NCI-H1436 treated with DMSO at 0.1 percent for 48 hours (cell line): ENCODE measurements at regions not wholly inside any gene's neighbourhood (a gene's known extent, or its start where the extent isn't known, plus 50 kb on each side); places are given as distances from the start of the nearest gene placed in this dataset.
"Not testable (repeated sequence)": the region's sequence is repeated elsewhere in the genome, so short reads cannot be mapped to it uniquely, and the experiment has no call there.

ENCODE experiments used
- DNase-seq: peaks from one replicate; lab custom pipeline; 2025; lab: John Stamatoyannopoulos, UW

DNA sequence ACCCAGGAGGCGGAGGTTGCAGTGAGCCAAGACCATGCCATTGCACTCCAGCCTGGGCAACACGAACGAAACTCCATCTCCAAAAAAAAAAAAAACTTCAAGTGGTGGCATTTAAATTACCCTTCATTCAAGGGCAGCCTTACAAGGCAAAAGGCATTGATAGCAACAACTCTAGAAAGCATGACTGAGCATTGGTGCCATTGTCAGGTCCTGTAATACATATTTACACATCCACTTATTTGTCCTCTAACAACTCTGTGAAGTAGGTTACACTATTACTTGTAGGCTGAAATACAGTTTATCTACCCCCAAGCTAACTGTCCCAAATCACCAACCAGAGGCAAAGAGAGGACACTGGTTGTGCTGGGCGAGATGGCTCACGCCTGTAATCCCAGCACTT is 52.7 kb upstream of the LARP1 start:
- no peak for DNase-seq

DNA sequence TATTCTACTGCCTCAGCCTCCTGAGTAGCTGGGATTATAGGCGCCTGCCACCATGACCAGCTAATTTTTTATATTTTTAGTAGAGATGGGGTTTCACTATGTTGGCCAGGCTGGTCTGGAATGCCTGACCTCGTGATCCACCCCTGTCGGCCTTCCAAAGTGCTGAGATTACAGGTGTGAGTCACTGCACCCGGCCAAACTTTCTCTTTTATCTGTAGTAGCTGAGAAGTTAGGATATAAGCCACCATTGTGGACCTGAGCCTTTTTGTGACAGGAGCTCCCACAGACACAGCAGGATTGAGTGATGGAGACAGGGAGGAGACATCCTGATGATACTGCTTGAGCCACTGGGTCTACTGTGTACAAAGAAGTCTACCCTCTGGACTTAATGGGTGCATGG is 53.5 kb upstream of the LARP1 start:
- DNase-seq, result not testable (repeated sequence)

DNA sequence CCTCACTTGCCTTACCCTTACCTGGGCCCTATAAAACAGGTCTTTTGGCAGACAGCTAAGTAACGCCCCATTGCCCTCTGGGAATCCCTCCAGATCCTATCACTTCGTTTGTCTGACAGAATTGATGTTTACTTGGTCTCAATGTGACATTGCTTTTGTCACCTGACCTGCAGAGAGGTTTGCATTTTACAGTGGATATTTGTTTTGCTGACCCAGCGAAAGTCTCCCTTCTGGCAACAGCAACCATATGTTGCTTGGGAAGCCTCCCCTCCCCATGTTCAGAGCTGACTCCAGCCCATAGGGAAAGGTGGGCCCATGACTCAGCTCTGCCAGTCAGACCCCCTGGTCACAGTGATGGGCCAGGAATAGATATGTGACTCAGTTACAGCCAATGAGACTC is 54.0 kb upstream of the LARP1 start:
- peak; percentile 16 for DNase-seq

DNA sequence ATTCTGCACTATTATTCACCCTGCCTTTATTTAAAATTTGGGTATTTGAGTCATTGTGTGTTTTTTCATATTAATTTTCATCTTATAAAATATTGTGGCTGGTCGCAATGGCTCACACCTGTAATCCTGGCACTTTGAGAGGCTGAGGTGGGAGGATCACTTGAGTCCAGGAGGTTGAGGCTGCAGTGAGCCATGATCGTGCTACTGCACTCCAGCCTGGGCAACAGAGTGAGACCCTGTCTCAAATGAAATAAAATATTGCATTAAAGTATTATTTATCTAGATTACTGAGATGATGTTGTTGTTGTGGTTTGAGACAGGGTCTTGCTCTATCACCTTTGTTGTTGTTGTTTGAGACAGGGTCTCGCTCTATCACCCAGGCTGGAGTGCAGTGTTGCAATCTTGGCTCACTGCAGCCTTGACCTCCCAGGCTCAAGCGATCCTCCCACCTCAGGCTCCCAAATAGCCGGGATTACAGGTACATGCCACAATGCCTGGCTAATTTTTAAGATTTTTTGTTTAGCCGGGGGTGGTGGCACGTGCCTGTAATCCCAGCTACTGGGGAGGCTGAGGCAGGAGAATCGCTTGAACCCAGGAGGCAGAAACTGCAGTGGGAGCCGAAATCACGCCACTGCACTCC is 54.8 kb upstream of the LARP1 start:
- not testable (repeated sequence) for DNase-seq

DNA sequence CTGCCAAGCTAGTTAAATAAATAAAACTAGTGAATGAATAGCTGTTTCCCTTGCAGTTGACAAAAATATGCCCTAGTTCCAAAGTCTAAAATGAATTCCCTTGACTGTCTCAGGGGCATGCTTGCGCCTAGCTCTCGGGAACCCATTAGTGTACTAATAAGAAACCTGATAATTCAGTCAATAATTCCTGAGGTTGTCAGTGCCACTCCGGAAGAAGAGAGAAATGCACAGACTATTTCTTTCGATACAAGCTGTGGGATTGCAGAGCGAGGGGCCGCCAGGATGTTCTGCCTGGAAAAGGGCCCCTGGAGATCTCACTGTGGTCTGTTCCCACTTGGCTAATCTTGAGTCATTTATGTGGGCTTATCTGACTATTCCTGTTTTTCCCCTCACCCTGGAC is 56.4 kb upstream of the LARP1 start:
- DNase-seq, result no peak

DNA sequence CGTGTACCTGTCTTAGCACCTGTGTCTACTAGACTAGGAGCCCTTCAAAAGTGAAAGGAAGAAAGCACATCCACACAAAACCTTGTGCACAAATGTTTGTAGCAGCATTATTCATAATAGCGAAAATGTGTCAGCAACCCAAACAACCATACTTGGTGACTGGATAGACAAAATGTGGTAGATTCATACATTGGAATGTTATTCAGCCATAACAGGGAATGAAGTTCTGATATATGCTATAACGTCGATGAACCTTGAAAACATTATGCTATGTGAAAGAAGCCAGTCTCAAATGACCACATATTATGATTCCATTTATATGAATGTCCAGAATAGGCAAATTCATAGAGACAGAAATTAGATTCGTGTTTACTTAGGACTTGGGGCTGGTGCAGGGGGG is 57.8 kb upstream of the LARP1 start:
- DNase-seq, result no peak

DNA sequence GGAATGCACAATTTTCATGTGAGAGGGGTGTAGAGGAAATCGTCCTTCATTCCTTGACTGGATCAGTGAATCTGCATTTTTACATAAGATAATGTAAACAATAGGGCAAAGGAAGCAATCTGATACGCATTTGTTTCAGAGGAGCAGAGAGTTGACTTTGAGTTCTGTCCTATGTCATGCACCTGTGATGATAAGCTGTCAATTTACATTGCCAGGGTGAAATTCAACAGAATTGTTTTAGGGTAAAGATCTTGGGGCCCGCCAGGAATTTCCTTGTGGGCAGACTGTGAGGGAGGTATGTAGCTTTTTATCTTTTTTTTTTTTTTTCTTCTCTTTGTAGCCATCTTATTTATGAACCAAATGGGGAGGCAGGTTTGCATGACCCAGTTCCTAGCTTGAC is 58.3 kb upstream of the LARP1 start:
- DNase-seq, result no peak

DNA sequence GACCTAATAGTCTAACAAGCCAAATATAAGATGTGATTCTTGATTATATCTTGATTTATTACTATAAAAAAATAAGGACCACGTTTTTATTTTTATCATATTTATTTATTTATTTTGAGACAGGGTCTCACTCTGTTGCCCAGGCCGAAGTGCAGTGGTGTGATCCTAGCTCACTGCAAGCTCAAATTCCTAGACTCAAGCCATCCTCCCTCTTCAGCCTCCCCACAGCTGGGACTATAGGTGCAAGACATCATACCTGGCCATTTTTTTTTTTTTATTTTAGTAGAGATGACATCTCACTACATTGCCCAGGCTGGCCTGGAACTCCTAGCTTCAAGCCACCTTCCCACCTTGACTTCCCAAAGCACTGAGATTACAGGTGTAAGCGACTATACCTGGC is 61.0 kb upstream of the LARP1 start:
- DNase-seq, result no peak

DNA sequence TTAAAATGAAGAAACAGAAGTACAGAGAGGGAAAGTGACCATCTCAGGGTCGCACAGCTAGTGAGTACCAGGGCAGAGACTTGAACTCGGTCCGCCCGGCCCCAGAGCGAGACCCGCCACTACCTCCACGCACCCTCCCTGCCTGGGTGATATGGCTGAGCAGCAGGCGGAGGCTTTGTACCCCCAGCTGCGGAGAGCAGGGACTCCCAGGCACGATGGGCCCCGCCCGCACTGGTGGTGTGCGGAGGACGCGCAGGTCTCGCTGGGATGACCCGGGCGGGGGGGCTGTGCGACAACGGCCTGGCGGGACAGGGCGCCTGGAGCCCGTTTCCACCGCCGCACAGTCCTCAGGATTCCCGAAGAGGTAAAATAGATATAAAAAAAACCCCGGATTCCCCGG is 64.7 kb upstream of the LARP1 start:
- DNase-seq, result no peak

DNA sequence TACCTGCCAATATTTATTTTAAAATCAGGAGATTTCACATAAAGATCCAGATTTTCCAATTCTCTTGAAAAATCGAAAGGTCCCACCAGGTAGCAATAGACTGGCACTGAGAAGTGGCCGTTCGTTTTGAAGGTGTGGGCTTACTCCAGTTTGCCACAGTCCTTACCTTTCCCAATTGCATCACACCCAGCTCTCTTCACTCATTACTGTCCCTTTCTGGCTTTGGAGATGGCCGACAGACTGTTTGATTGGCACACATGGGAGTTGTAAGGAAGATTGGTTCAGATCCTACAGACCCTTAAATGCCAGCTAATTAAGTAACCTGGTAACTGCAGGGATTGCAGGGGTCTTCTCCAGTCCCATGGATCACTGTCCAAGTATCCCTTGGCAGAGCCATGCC is 68.7 kb upstream of the LARP1 start:
- no peak for DNase-seq

DNA sequence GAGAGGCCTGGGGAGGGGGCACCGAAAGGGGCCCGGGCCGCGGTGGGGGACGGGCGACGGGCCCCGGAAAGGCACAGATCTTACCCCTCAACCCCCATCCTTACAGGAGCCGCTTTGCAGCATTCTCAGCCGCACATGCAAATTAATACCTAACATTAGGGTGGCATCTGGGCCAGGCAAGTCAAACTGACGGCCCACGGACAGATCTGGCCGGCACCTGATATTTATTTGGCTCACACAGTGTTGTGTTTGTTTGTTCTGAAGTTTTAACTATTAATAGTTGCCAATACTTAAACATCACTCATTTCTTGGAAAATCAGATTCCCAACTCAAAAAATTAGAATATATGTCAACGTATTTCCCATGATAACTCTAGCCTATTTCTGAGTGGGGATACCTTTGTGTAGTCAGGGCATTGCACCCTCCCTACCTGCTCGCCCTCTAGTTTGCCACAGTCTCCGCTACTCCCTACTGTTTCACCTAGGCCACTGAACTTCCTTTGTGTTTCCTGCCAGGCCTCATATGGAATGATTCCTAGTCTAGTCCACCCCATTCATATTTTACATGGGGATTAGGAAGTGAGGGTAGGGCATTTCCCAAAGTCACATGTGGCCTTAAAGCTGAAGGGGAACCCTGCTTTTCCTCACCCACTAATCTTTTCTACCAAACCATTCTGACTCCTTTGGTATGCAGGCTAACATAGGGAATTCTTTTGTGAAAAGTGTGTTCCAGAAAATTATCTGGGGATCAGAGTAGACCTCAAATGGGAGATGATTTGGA is 71.9 kb upstream of the LARP1 start:
- DNase-seq, result no peak

DNA sequence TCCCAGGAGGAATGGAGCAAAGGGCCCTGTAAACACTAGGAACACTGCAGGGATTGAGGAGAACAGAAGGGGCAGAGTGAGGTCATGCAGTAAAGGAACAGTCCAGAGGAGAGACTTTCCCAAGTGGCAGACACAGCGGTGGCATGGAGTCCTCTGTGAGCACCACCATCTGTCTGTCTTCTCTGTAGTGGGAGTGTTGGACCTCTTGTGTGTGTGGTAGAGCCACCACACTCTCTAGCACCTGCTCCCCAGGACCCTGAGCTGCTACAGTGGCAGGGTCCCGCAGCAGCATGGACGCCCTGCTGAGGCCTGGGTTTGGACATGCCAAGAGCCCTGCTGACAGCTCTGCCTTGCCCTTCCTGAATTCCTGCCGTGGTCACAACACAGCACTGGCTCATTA is 75.7 kb upstream of the LARP1 start:
- no peak for DNase-seq

DNA sequence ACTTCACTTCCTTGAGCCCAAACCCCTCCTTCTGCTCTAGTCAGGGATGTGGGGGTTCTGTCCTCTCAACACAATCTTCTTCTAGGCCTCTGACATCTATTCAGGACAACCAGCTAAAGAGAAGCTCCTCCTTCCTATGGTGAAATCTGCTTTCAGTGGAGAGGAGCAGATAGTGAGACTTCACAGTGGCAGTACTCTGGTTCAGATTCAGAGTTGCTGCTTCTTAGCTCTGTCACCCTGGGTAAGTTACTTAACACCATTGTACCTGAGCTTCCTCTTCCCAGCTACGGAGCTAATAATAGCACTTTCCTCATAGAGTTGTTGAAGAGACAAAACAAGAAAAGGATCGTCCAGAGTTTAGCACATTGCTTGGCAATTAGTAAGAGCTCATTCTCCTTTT is 77.3 kb upstream of the LARP1 start:
- DNase-seq, result no peak

DNA sequence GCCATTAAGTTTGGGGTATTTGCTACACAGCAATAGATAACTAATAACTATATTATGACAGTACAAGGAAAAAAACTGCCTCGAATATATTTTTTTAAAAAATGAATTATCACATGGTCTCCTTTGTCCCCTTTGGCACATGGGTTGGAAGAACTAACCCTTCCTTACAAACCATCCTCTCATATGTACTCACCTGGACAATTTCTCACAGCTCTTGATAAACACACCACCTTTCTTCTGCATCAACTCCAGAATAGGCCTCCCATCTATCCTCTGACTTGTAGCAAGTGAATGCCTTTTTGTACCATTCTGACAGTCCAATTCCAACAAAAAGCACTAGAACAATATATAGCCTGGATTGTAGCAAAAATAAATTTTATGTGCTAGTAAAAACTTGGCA is 78.7 kb upstream of the LARP1 start:
- no peak for DNase-seq

DNA sequence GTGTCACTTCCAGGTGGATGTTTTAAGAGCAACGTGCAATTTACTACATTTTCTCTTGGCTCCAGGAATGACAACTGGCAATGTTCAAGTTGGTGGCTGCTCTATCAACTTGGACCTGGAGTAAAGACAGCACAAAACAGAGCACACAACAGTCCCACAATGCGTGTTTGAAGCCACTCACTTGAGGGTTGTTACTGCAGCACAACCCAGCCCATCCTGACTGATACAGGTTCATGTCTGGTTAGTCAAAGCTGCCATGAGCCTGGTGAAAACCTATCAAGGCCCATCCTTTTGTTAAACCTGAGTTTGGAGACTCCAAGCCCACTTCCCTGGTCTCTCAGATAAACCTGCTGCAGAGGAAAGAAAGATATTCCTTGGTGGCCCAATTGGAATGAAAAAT is 81.1 kb upstream of the LARP1 start:
- DNase-seq, result no peak

DNA sequence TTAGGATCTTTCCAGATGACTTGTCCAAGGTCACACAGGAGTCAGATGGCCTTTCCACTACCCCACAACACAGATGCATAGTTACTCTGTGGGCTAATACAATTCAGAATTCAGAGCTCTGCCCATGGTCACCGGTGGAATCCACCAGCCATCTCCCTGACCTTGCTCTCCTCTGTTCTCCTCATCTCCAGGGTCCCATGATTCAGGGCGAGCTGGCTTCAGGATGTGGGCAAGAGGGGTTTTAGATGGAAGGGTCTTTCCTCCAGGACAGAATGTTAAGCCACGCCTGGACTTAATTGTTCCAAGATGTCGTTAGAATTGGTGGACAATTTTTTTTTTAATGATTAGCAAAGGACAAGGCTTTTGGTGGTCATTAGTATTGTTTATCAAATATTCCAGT is 81.7 kb upstream of the LARP1 start:
- DNase-seq, result no peak

DNA sequence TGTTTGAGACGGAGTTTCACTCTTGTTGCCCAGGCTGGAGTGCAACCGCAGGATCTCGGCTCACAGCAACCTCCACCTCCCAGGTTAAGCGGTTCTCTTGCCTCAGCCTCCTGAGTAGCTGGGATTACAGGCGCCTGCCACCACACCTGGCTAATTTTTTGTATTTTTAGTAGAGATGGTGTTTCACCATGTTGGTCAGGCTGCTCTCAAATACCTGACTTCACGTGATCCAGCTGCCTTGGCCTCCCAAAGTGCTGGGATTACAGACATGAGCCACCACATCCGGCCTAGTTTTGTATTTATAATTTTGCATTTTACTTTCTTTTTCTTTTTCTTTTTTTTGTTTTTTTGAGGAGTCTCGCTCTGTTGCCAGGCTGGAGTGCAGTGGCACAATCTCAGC is 85.3 kb upstream of the LARP1 start:
- DNase-seq, result not testable (repeated sequence)

DNA sequence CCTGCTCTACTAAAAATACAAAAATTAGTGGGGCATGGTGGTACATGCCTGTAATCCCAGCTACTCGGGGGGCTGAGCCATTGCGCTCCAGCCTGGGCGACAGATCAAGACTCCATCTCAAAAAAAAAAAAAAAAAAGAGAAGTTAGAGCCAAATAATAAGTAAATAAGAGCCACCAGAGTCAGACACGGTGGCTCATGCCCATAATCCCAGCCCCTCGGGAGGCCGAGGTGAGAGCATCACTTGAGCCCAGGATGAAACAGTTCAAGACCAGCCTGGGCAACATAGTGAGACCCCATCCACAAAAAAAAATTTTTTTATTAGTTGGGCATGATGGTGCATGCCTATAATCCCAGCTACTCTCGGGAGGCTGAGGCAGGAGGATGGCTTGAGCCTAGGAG is 85.8 kb upstream of the LARP1 start:
- DNase-seq, result no peak

DNA sequence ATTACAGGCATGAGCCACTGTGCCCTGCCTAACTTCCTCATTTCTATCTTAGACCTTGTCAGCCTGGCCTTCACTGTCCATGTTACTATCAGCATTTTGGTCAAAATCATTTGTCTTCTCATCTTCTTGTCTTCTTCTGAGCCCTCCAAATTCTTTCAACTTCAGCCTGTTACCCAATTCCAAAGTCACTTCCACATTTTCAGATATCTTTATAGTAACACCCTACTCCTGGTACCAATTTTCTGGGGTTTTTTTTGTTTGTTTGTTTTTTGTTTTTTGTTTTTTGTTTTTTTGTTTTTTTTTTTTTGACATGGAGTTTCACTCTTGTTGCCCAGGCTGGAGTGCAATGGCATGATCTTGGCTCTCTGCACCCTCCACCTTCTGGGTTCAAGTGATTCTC is 90.3 kb upstream of the LARP1 start:
- no peak for DNase-seq

DNA sequence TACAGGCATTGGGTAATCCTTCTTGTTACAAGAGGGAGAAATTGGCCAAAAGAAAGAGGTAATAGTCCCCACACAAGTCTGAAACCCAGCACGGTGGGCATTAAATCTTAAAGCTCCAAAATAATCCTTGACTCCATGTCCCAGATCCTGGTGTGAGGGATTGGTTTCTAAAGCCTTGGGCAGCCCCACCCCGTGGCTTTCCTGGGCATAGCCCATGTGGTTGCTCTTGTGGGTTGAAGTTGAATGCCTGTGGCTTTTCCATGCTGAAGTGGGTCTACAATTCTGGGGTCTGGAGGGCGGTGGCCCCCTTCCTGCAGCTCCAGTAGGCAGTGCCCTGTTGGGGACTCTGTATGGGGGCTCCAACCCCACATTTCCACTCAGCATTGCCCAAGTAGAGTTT is 91.8 kb upstream of the LARP1 start:
- DNase-seq, result no peak

DNA sequence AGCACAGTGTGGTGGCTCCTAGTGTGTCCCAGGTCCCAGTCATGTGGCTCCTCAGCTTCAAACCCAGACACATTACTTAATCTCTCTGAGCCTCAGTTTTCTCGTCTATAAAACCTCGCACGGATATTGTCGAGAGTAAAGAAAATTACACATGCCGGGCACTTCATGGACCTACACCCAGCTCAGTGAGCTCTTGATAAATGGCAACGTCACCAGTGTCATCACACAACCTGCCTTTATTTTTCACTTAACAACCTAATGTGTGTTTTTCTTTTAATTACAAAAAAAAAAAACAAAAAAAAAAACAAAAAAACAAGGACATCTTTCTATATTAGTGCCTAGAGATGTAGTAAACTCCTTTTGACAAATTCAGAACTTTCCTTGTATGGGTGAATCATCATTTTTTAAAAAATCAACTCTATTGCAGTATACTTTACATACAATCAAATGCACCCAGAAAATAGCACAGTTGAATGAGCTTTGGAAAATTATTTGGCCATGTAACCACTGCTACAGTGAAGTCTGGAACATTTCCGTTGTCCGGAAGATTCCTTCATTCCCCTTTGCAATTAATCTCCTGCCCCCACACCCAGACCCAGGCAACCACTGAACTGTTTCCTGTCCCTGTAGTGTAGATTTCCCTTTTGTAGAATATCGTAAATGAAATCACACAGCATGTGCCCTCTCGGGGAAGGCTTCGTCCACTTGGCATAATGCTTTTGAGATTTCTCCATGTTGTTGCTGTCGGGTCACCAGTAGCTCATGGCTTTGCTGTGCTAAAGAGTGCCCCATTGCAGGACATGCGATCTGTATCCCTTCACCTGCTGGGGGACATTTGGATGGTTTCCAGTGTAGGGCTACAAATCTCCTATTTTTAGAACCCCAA is 100.4 kb upstream of the LARP1 start:
- DNase-seq, result no peak

DNA sequence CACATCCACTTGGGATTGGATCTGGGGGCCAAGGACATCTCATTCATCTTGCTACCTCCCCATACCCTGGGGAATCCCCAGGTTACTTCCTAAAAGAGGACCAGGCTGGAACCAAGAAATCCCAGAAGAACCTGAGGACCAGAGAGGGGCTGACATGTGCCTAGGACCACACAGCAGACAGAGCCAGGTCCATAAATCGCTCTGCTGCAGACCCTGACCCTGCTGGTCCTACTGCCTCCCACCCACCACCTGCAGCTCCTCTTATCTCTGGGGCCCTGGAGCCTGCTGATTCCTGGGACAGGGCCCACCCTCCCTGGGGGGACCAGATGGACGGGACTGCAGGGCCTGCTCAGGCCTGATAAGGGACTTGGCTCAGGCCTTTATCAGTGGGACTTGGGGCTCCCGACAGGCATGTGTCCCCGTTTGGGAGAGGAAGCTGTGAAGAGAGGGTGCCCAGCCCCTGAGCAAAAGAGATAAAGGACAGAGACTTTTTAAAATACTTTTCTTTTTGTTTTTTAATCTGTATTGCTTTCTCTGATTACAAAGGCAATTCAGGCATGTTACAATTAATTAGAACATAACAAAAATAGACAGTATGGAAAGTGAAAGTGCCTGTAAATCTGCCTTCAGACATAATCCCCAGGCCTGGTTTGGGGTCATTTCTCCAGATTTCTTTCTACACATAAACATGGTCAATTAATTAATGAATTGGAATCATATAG is 101.3 kb upstream of the LARP1 start:
- no peak for DNase-seq

DNA sequence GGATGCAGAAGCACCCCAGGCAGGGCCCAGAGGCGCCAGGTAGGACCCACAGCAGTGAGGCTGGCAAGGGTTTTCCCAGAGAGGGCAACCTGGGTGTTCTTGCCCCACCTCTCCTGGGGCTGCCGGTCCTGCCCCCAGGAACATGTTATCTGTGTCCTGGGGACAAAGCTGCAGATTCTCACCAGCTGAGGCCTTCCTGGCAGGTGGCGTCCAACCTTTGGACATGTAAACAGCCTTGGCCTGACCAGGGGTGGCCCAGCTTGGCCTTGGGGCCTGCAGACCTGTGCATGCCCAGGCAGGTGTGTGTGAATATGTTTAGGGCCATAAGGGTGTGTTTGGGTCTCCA is 101.8 kb upstream of the LARP1 start:
- DNase-seq, result no peak
